Glutamatergic neuron (in vitro differentiated cells): ENCODE measurements at regions not wholly inside any gene's neighbourhood (a gene's known extent, or its start where the extent isn't known, plus 50 kb on each side); places are given as distances from the start of the nearest gene placed in this dataset.

ENCODE experiments used
- DNase-seq: peaks from one replicate; pipeline ENCODE4 v3.0.0; 2022
- H3K27ac Mint-ChIP-seq: one replicate; pipeline ENCODE4 v1.8.0; 2020; ENCODE audit warnings: mild to moderate bottlenecking, mixed read lengths, inconsistent platforms; ENCODE audit not compliant: unreplicated experiment
- H3K27me3 Mint-ChIP-seq: one replicate; pipeline ENCODE4 v1.8.0; 2020; ENCODE audit warnings: mild to moderate bottlenecking, moderate library complexity, mixed read lengths, inconsistent platforms; ENCODE audit not compliant: unreplicated experiment
- H3K36me3 Mint-ChIP-seq: one replicate; pipeline ENCODE4 v1.8.0; 2020; ENCODE audit warnings: mild to moderate bottlenecking, mixed read lengths, inconsistent platforms; ENCODE audit not compliant: unreplicated experiment
- H3K4me1 Mint-ChIP-seq: one replicate; pipeline ENCODE4 v1.8.0; 2020; ENCODE audit warnings: mild to moderate bottlenecking, low read depth, mixed read lengths, inconsistent platforms; ENCODE audit not compliant: unreplicated experiment
- H3K4me3 Mint-ChIP-seq: one replicate; pipeline ENCODE4 v1.8.0; 2020; ENCODE audit warnings: mild to moderate bottlenecking, mixed read lengths, inconsistent platforms; ENCODE audit not compliant: unreplicated experiment
- H3K9me3 Mint-ChIP-seq: one replicate; pipeline ENCODE4 v1.8.0; 2020; ENCODE audit warnings: mild to moderate bottlenecking, moderate library complexity, mixed read lengths, inconsistent platforms; ENCODE audit not compliant: unreplicated experiment
- TF ChIP-seq, protein P1 (sequence below): fragments of 200-600 bp; sonication (generic); IDR thresholded peaks from one replicate; pipeline ENCODE4 v1.5.0; 2021; ENCODE audit not compliant: partially characterized antibody, unreplicated experiment

GRCh38 chr9:102587281-102587680 is 407.9 kb upstream of the CYLC2 start:
- H3K4me1 Mint-ChIP-seq, result peaks cover 3% of the 10 kb centered on the region
- H3K4me3 Mint-ChIP-seq, result no peak overlapping the region
- H3K27me3 Mint-ChIP-seq, result no peaks in the 10 kb centered on the region
- TF ChIP-seq, protein P1, sequence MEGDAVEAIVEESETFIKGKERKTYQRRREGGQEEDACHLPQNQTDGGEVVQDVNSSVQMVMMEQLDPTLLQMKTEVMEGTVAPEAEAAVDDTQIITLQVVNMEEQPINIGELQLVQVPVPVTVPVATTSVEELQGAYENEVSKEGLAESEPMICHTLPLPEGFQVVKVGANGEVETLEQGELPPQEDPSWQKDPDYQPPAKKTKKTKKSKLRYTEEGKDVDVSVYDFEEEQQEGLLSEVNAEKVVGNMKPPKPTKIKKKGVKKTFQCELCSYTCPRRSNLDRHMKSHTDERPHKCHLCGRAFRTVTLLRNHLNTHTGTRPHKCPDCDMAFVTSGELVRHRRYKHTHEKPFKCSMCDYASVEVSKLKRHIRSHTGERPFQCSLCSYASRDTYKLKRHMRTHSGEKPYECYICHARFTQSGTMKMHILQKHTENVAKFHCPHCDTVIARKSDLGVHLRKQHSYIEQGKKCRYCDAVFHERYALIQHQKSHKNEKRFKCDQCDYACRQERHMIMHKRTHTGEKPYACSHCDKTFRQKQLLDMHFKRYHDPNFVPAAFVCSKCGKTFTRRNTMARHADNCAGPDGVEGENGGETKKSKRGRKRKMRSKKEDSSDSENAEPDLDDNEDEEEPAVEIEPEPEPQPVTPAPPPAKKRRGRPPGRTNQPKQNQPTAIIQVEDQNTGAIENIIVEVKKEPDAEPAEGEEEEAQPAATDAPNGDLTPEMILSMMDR, result no peak
- no peak overlapping the region for H3K27ac Mint-ChIP-seq
- DNase-seq, result no peak
- H3K36me3 Mint-ChIP-seq, result no peaks in the 10 kb centered on the region
- no peaks in the 10 kb centered on the region for H3K9me3 Mint-ChIP-seq

GRCh38 chr9:102569436-102569835 is 425.7 kb upstream of the CYLC2 start:
- H3K4me1 Mint-ChIP-seq, result no peaks in the 10 kb centered on the region
- H3K4me3 Mint-ChIP-seq, result no peak overlapping the region
- no peaks in the 10 kb centered on the region for H3K36me3 Mint-ChIP-seq
- H3K9me3 Mint-ChIP-seq, result no peaks in the 10 kb centered on the region
- H3K27ac Mint-ChIP-seq, result no peak overlapping the region
- TF ChIP-seq, protein P1, result no peak
- no peak for DNase-seq
- no peaks in the 10 kb centered on the region for H3K27me3 Mint-ChIP-seq

DNA sequence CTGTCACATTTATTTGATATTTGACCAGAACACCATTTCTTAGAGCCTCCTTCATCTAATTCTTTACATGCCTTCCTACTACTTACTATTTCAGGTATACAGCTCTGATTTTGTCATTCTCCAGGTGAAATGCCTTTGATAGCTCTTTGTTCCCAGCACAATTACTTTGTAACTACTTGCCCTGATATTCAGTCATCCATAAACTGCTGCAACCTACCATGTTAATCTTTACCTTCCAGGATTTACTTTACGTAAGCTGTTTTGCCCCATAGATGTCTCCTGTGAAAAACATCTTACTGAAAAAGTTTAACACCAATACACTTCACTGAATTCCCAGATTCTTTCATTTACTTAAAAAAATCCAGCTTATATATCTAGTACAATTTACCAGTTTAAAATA is 443.8 kb upstream of the CYLC2 start:
- TF ChIP-seq, protein P1, result no peak
- DNase-seq, result no peak

DNA sequence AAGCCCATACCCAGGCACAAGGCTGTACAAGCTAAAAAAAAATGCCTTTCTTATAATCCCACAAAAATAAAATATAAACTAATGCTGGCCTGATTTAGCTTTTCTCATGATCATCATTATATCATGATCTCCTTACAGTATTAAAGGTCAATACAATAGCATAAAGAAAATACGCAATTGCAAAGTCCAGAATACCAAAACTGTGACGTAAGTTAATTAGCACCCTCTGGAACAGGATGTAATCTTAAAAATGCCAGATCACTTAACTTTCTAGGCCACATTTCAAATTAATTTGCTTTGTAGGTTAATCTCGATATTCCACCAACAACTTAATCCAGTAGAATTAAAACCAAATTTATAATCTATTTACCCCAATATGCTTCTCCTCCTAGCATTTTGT is 444.2 kb upstream of the CYLC2 start:
- DNase-seq, result no peak
- Mint-ChIP-seq H3K36me3 (no peaks in the 10 kb centered on the region), H3K9me3 (peaks cover 6% of the 10 kb centered on the region), H3K4me3 (no peak overlapping the region), H3K27me3 (no peaks in the 10 kb centered on the region), H3K4me1 (no peaks in the 10 kb centered on the region), H3K27ac (no peak overlapping the region)
- TF ChIP-seq, protein P1, result no peak

More for the DNA sequence above, 443.8 kb upstream of the CYLC2 start:
- H3K27ac Mint-ChIP-seq, result no peak overlapping the region
- H3K27me3 Mint-ChIP-seq, result no peaks in the 10 kb centered on the region
- H3K4me3 Mint-ChIP-seq, result no peak overlapping the region
- H3K4me1 Mint-ChIP-seq, result no peaks in the 10 kb centered on the region
- no peaks in the 10 kb centered on the region for H3K36me3 Mint-ChIP-seq
- peaks cover 6% of the 10 kb centered on the region for H3K9me3 Mint-ChIP-seq

- Mint-ChIP-seq H3K9me3 (peaks cover 6% of the 10 kb centered on the region), H3K36me3 (no peaks in the 10 kb centered on the region), H3K27ac (no peak overlapping the region)
Observed at GRCh38 chr9:102550266-102550665, 444.9 kb upstream of the CYLC2 start.

More at GRCh38 chr9:102550266-102550665, 444.9 kb upstream of the CYLC2 start:
- no peak for DNase-seq
- Mint-ChIP-seq H3K4me1 (no peaks in the 10 kb centered on the region), H3K27me3 (no peaks in the 10 kb centered on the region), H3K4me3 (no peak overlapping the region)
- TF ChIP-seq, protein P1, result no peak
